Neural cell (in vitro differentiated cells): ENCODE measurements at regions not wholly inside any gene's neighbourhood (a gene's known extent, or its start where the extent isn't known, plus 50 kb on each side); places are given as distances from the start of the nearest gene placed in this dataset.

Experiments
- POLR2AphosphoS5 ChIP-seq: IDR thresholded peaks from 2 replicates; pipeline ENCODE4 v1.6.1; 2012
- TAF1 ChIP-seq: IDR thresholded peaks from 2 replicates; pipeline ENCODE4 v1.6.1; 2012; ENCODE audit warnings: low read depth

- TF ChIP-seq TAF1, result no peak
- TF ChIP-seq POLR2AphosphoS5, result no peak
Measured at GRCh38 chr1:82646888-82647287, 846.2 kb downstream of the ADGRL2 start.
